ENCODE measurements at regions not wholly inside any gene's neighbourhood (a gene's known extent, or its start where the extent isn't known, plus 50 kb on each side); places are given as distances from the start of the nearest gene placed in this dataset.

DNA sequence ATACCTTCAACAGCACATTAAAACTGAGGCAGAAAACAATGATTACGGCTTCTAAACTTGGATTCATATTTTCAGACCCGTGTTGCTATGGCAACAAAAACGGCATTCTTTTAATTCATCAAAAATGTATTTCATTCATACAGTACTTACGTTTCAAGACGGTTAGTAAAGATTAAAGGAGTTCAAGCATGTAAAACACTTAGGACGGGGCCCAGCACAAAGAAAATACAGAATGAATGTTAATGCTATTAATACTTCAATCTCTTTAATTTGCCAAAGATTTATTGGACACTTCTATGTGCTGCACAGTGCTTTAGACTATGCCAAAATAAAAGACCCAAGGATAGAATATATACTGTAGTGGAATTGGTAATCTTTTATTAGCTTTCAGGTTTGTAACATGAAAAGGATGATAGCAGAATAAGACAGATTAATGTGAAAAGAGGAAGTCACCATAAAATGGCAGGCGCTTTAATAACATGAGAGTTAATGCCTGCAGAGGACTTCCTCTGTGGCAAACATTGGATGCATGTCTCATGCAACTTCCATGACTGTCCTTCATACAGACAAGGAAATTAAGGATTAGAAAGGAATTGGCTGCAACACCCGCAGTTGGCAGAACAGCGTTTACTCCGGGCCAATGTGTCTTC, 201.6 kb upstream of the KLF6 start:
- H3K27me3 Mint-ChIP-seq (ENCODE audit: insufficient read depth), result no peaks in the 10 kb centered on the region
- H3K27ac Mint-ChIP-seq, result no peak overlapping the region
- no peak overlapping the region for H3K4me3 Mint-ChIP-seq
- H3K4me1 Mint-ChIP-seq (ENCODE audit: low read depth), result peaks cover 20% of the 10 kb centered on the region
- TF ChIP-seq, protein P1, sequence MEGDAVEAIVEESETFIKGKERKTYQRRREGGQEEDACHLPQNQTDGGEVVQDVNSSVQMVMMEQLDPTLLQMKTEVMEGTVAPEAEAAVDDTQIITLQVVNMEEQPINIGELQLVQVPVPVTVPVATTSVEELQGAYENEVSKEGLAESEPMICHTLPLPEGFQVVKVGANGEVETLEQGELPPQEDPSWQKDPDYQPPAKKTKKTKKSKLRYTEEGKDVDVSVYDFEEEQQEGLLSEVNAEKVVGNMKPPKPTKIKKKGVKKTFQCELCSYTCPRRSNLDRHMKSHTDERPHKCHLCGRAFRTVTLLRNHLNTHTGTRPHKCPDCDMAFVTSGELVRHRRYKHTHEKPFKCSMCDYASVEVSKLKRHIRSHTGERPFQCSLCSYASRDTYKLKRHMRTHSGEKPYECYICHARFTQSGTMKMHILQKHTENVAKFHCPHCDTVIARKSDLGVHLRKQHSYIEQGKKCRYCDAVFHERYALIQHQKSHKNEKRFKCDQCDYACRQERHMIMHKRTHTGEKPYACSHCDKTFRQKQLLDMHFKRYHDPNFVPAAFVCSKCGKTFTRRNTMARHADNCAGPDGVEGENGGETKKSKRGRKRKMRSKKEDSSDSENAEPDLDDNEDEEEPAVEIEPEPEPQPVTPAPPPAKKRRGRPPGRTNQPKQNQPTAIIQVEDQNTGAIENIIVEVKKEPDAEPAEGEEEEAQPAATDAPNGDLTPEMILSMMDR (IDR thresholded peaks at IDR 0.05), result no peak
- peaks cover 12% of the 10 kb centered on the region for H3K36me3 Mint-ChIP-seq (ENCODE audit: low read depth)
- DNase-seq, result no peak
- H3K9me3 Mint-ChIP-seq, result no peaks in the 10 kb centered on the region; the same call in 1 of the 2 replicates

DNA sequence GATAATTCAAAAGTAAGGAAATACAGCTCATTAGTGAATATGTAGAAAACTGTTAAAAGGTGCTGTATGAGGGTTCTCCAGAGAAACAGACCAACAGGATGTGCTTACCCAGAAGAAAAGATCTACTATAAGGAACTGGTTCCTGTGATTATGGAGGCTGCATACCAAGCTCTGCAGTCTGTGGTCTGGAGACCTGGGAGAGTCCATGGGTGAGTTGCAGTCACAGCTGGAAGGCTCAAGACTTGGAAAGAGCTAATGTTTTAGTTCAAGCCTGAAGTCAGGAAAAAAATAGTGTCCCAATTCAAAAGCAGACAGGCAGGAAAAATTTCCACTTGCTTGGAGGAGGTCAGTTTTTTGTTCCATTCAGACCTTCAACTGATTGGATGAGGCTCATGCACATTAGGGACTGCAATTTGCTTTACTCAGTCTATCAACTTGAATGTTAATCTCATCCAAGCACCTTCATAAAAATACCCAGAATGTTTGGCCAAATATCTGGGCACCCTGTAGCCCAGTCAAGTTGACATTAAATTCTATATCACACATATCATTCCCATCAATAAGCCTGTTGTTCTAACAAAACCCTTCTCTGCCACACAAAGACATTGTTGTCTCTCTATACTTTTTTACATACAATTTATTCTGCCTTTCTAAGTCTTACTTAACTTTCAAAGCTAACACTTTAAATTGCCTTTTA, 197.9 kb upstream of the KLF6 start:
- no peak for DNase-seq
- Mint-ChIP-seq H3K9me3 (no peaks in the 10 kb centered on the region; the same call in 1 of the 2 replicates), H3K4me1 (ENCODE audit: low read depth) (peaks cover 19% of the 10 kb centered on the region), H3K36me3 (ENCODE audit: low read depth) (peaks cover 23% of the 10 kb centered on the region), H3K27ac (no peak overlapping the region), H3K4me3 (no peak overlapping the region), H3K27me3 (ENCODE audit: insufficient read depth) (no peaks in the 10 kb centered on the region)
- TF ChIP-seq, protein P1 (IDR thresholded peaks at IDR 0.05), result no peak

DNA sequence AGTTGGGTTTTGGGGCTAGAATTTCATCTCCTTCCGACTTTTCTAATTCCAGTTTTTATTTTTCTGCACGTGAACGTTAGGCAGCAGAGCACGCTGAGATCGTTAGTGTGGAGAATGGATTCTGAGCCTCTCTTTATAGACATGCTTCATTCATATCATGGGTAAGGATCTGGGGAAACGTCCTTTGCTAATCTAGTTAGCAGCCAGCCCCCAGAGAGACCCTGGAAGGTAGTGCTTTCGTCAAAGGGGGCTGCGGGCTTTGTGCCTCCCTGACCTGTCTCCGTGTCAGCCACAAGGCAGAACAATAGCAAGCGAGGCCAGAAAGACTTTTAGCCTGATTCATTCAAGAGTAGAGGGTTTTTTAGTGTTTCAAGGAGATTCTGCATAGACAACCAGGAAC, 196.3 kb upstream of the KLF6 start:
- H3K27me3 Mint-ChIP-seq (ENCODE audit: insufficient read depth), result no peaks in the 10 kb centered on the region
- H3K36me3 Mint-ChIP-seq (ENCODE audit: low read depth), result peaks cover 23% of the 10 kb centered on the region
- TF ChIP-seq, protein P1 (IDR thresholded peaks at IDR 0.05), result no peak
- no peak for DNase-seq
- peaks cover 6% of the 10 kb centered on the region; the same call in 1 of the 2 replicates for H3K4me1 Mint-ChIP-seq (ENCODE audit: low read depth)
- no peak overlapping the region for H3K4me3 Mint-ChIP-seq
- no peak overlapping the region for H3K27ac Mint-ChIP-seq
- no peaks in the 10 kb centered on the region; the same call in 1 of the 2 replicates for H3K9me3 Mint-ChIP-seq

DNA sequence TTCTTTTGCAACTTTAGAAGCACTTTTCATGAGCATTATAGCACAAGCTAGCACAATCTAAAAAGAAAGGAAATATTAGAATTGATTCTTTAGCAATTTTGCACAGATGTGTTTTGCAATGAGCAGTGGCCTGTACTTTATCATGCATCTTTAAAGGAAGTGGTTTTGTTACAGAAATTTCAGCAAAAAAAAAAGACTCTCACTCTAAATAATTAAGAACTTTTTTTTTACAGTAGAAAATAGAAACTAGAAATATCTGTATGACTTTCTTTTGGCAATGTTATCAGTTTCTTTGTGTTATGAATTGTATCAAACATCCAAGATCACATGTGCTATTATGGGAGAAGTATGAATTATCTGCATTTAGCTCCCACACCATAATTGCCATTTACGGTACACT, 195.7 kb upstream of the KLF6 start:
- Mint-ChIP-seq H3K9me3 (no peaks in the 10 kb centered on the region; the same call in 1 of the 2 replicates), H3K4me1 (ENCODE audit: low read depth) (peaks cover 6% of the 10 kb centered on the region; the same call in 1 of the 2 replicates), H3K27me3 (ENCODE audit: insufficient read depth) (no peaks in the 10 kb centered on the region), H3K27ac (no peak overlapping the region), H3K36me3 (ENCODE audit: low read depth) (peaks cover 23% of the 10 kb centered on the region), H3K4me3 (no peak overlapping the region)
- TF ChIP-seq, protein P1 (IDR thresholded peaks at IDR 0.05), result no peak
- no peak for DNase-seq

DNA sequence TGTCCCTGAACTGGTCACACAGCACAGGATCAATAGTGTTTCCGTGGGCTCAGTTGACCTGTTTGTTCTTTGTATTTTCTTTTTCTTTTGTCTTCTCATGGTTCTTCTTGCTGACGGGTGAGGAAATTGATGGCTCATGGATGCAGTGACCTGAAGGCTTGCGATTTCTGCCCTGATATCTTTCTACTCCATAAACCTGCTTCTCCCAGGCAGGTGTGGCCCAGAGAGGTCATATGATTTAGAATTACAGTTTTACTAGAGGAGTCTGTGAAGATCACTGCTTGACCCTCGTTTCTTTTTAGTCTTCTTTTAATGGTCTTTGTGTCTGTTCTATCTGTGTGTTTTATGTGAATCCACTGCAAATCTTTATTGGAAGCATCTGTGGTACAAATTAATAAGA, 195.1 kb upstream of the KLF6 start:
- H3K4me1 Mint-ChIP-seq (ENCODE audit: low read depth), result peaks cover 6% of the 10 kb centered on the region; the same call in 1 of the 2 replicates
- TF ChIP-seq, protein P1 (IDR thresholded peaks at IDR 0.05), result no peak
- no peak overlapping the region for H3K4me3 Mint-ChIP-seq
- H3K9me3 Mint-ChIP-seq, result no peaks in the 10 kb centered on the region; the same call in 1 of the 2 replicates
- DNase-seq, result no peak
- H3K27ac Mint-ChIP-seq, result no peak overlapping the region
- no peaks in the 10 kb centered on the region for H3K27me3 Mint-ChIP-seq (ENCODE audit: insufficient read depth)
- H3K36me3 Mint-ChIP-seq (ENCODE audit: low read depth), result peaks cover 23% of the 10 kb centered on the region

Measured in HFFc6 (cell line).